Coronary artery (tissue), 2 donors: ENCODE measurements at regions not wholly inside any gene's neighbourhood (a gene's known extent, or its start where the extent isn't known, plus 50 kb on each side); places are given as distances from the start of the nearest gene placed in this dataset.

Experiments
- DNase-seq: peaks from one replicate; pipeline ENCODE4 v3.0.0-alpha.2; 2017; ENCODE audit warnings: low spot score
- H3K27ac ChIP-seq, 2 donors: fragments of 200-600 bp; sonication (generic); one replicate each; pipeline ENCODE4 v1.5.1; 2016 to 2019
- H3K4me3 ChIP-seq: fragments of 200-600 bp; sonication (generic); 2 replicates; pipeline ENCODE4 v1.5.1; 2016; ENCODE audit warnings: mild to moderate bottlenecking, moderate library complexity
- CTCF ChIP-seq: fragments of 200-600 bp; sonication (generic); IDR thresholded peaks from one replicate; pipeline ENCODE4 v1.5.1; 2019; ENCODE audit warnings: antibody characterized with exemption

DNA sequence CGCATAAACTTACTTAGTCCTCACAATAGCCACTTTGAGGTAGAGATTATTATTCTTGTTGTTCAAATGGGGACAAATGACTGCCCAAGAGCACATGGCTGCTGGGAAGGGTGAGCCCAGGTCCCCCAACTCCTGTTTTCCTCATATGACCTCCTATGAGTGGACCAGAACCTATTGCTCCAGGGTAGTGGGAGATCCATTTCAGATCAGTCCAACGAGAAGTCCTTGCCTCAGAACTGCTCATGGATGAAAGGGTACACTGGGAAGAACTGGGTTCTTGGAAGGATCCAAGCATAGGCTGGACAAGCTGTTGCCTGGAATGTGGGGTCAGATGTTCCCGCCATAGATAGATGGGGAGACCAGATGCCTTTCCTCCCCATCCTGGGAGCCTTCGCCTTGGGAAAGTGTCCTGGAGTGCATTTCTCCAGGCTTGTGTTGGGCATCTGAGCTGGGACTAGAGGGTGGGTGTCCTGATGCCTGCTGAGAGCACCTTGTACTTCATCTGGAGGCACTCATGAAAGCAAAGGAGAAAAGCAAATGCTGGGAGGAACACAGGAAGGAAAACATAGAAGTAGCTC is 146.3 kb upstream of the B3GAT1 start:
- DNase-seq: peak; percentile 45
- no peak overlapping the region for H3K4me3 ChIP-seq
- no peak for TF ChIP-seq CTCF
- H3K27ac ChIP-seq: no peak overlapping the region

GRCh38 chr11:134557571-134558257 is 145.7 kb upstream of the B3GAT1 start:
- TF ChIP-seq CTCF: no peak
- no peak overlapping the region for H3K27ac ChIP-seq
- H3K4me3 ChIP-seq: no peak overlapping the region
- peak; percentile 17 for DNase-seq

DNA sequence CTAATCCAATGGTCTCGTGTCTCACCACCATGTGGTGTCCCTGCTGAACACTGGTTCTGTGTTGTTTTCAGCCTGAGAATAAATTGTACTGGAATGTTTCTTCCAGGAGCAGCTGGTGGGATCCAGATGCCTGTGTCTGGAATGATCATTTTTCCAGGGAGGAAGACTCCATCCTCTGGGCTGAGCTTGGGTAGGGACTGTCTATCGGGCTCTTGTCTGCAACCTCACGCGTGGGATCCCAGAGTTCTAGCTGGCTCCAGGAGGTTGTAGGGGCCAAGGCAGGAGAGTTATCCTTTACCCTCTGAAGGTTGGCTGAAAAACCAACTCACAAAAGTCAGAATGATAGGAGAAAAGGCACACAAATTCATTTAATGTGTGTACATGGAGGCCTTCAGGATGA is 144.1 kb upstream of the B3GAT1 start:
- peak; percentile 38 for DNase-seq
- H3K27ac ChIP-seq: no peak overlapping the region
- TF ChIP-seq CTCF: no peak
- H3K4me3 ChIP-seq: no peak overlapping the region

DNA sequence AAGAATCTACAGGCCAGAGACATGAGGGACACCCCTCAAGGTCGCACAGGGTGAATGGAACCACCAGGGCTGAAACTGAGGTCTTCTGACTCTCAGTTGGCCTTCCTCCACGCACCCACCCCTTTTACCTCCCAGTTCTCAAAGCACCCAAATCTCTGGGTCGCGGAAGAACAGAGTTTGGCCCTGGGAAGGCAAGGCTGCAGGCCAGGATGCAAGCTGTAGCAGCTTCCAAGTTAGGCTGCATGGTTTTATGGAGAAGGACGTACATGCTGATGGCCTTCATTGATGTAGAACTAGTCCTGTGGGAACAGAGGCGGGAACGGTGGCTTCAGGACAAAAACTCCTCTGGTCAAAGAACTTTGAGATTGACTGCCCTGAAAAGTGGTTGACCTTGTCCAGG is 143.5 kb upstream of the B3GAT1 start:
- H3K27ac ChIP-seq: no peak overlapping the region
- no peak overlapping the region for H3K4me3 ChIP-seq
- TF ChIP-seq CTCF: no peak
- peak; percentile 28 for DNase-seq

GRCh38 chr11:134554861-134555260 is 142.8 kb upstream of the B3GAT1 start:
- Histone ChIP-seq H3K27ac (no peak overlapping the region), H3K4me3 (no peak overlapping the region)
- TF ChIP-seq CTCF: no peak
- DNase-seq: peak; percentile 40

- Histone ChIP-seq H3K27ac (no peak overlapping the region), H3K4me3 (no peak overlapping the region)
- DNase-seq: peak; percentile 22
- TF ChIP-seq CTCF: no peak
These were observed 142.1 kb upstream of the B3GAT1 start for GRCh38 chr11:134554106-134554505.

GRCh38 chr11:134552749-134553148 is 140.7 kb upstream of the B3GAT1 start:
- no peak for TF ChIP-seq CTCF
- no peak overlapping the region for H3K27ac ChIP-seq
- no peak overlapping the region for H3K4me3 ChIP-seq
- no peak for DNase-seq
